HCT116 (cell line): ENCODE measurements at regions not wholly inside any gene's neighbourhood (a gene's known extent, or its start where the extent isn't known, plus 50 kb on each side); places are given as distances from the start of the nearest gene placed in this dataset.

Source experiments
- ATAC-seq: fragments of 200-7000 bp; cut with Tn5 transposase; 2 replicates; pipeline ENCODE4 v1.9.1; 2020; ENCODE audit warnings: mild to moderate bottlenecking, moderate library complexity
- BruUV-seq: library from RNA; stranded (reverse); fragments of 400-500 nt; replicated peaks from 2 replicates; lab custom pipeline; 2021; lab: Mats Ljungman, UMichigan
- CTCF ChIA-PET: fragments of 300-600 bp; sonication (Branson Sonifier 250); formaldehyde crosslinking; loops from one replicate; lab custom pipeline; 2021; ENCODE audit warnings: antibody characterized with exemption; lab: Charles Lee
- POLR2A ChIA-PET: fragments of 300-600, 350-600 bp; sonication (Branson Sonifier 250); formaldehyde crosslinking; loops from one replicate; lab custom pipeline; 2021; ENCODE audit warnings: antibody characterized with exemption; lab: Charles Lee
- RAD21 ChIA-PET, 2 experiments: fragments of 300-600 bp; sonication (Branson Sonifier 250); formaldehyde crosslinking; loops; one replicate each; lab custom pipeline; 2023; ENCODE audit warnings: low total read pairs in 2 of 2; ENCODE audit not compliant: uncharacterized antibody in 2 of 2, unreplicated experiment in 2 of 2, low non-redundant PET in 1 of 2; lab: Charles Lee
- DNase-seq: peaks from one replicate; pipeline ENCODE4 v3.0.0-alpha.2; 2010; ENCODE audit warnings: low read depth, low spot score
- H2AFZ ChIP-seq: fragments of 200-600 bp; shearing (Covaris generic), sonication (generic); 2 replicates; pipeline ENCODE4 v1.6.1; 2017; ENCODE audit warnings: low read depth, mixed run types, mixed read lengths, antibody characterized with exemption, low read length; ENCODE audit not compliant: poor library complexity, severe bottlenecking
- H3K27ac ChIP-seq: 2 replicates; pipeline ENCODE4 v1.5.1; 2012; ENCODE audit warnings: low read depth, low read length
- H3K27me3 ChIP-seq: fragments of 200-600 bp; sonication (generic); 2 replicates; pipeline ENCODE4 v1.6.1; 2016; ENCODE audit warnings: mixed run types, low read length, mixed read lengths; ENCODE audit not compliant: insufficient read depth
- H3K36me3 ChIP-seq, 2 experiments: fragments of 200-500 bp in 1 of 2; fragments of 200-600 bp in 1 of 2; sonication (Bioruptor generic) in 1 of 2; sonication (generic) in 1 of 2; 2 replicates each; pipeline versions ENCODE4 v1.5.1 to v1.6.1; 2014 to 2016; ENCODE audit warnings: low read length in 2 of 2, inconsistent platforms in 1 of 2, mixed read lengths in 1 of 2, mixed run types in 1 of 2; ENCODE audit not compliant: insufficient read depth in 2 of 2, control insufficient read depth in 1 of 2
- H3K4me1 ChIP-seq, 2 experiments: fragments of 200-600 bp in 1 of 2; sonication (generic) in 1 of 2; 2 replicates each; pipeline versions ENCODE4 v1.5.1 to v1.6.1; 2012 to 2017; ENCODE audit warnings: low read length in 2 of 2, inconsistent platforms in 1 of 2, mild to moderate bottlenecking in 1 of 2, mixed read lengths in 1 of 2, mixed run types in 1 of 2, moderate library complexity in 1 of 2; ENCODE audit not compliant: insufficient read depth in 2 of 2, control insufficient read depth in 1 of 2
- H3K4me2 ChIP-seq: fragments of 200-600 bp; sonication (generic); 2 replicates; pipeline ENCODE4 v1.6.1; 2017; ENCODE audit warnings: mixed run types, low read length, mixed read lengths
- H3K4me3 ChIP-seq, 2 experiments: fragments of 200-600 bp in 1 of 2; sonication (generic) in 1 of 2; replicated peaks in 1 of 2; 2 replicates each; pipeline ENCODE4 v1.5.1; 2011 to 2016; ENCODE audit warnings: low read length in 2 of 2, control low read depth in 1 of 2, low read depth in 1 of 2, mild to moderate bottlenecking in 1 of 2, mixed read lengths in 1 of 2, mixed run types in 1 of 2
- H3K79me2 ChIP-seq: fragments of 200-600 bp; sonication (generic); 2 replicates; pipeline ENCODE4 v1.6.1; 2017; ENCODE audit warnings: mild to moderate bottlenecking, mixed run types, low read length, moderate library complexity, mixed read lengths; ENCODE audit not compliant: insufficient read depth
- H3K9ac ChIP-seq: fragments of 200-600 bp; sonication (generic); 2 replicates; pipeline ENCODE4 v1.6.1; 2016; ENCODE audit warnings: low read length, mixed read lengths
- H3K9me2 ChIP-seq: fragments of 200-600 bp; sonication (generic), shearing (Covaris generic); 2 replicates; pipeline ENCODE4 v1.6.1; 2017; ENCODE audit warnings: mixed run types, mild to moderate bottlenecking, moderate library complexity; ENCODE audit not compliant: insufficient read depth
- H3K9me3 ChIP-seq, 2 experiments: fragments of 200-500 bp in 1 of 2; fragments of 200-600 bp in 1 of 2; sonication (Bioruptor generic) in 1 of 2; sonication (generic) in 1 of 2; 2 replicates each; pipeline ENCODE4 v1.6.1; 2014 to 2017; ENCODE audit warnings: low read length in 2 of 2, mixed read lengths in 2 of 2, inconsistent platforms in 1 of 2, low read depth in 1 of 2, mild to moderate bottlenecking in 1 of 2, mixed run types in 1 of 2, moderate library complexity in 1 of 2; ENCODE audit not compliant: control insufficient read depth in 1 of 2, insufficient read depth in 1 of 2
- H4K20me1 ChIP-seq: fragments of 200-600 bp; sonication (generic), shearing (Covaris generic); 2 replicates; pipeline ENCODE4 v1.6.1; 2017; ENCODE audit warnings: mixed run types, mild to moderate bottlenecking, moderate library complexity; ENCODE audit not compliant: insufficient read depth
- CBX3 ChIP-seq: IDR thresholded peaks from 2 replicates; pipeline ENCODE4 v1.6.1; 2012; ENCODE audit warnings: low read depth
- EZH2phosphoT487 ChIP-seq: fragments of 200-600 bp; IDR thresholded peaks from 2 replicates; pipeline ENCODE4 v1.6.1; 2018; ENCODE audit warnings: antibody characterized with exemption, borderline replicate concordance
- JUND ChIP-seq: IDR thresholded peaks from 2 replicates; pipeline ENCODE4 v1.6.1; 2012
- POLR2A ChIP-seq: IDR thresholded peaks from 2 replicates; pipeline ENCODE4 v1.7.0; 2011; ENCODE audit warnings: borderline replicate concordance; ENCODE audit not compliant: insufficient read depth, insufficient read length; ENCODE audit errors: extremely low read depth
- SIN3A ChIP-seq: IDR thresholded peaks from 2 replicates; pipeline ENCODE4 v1.6.1; 2012; ENCODE audit warnings: low read depth
- SP1 ChIP-seq: IDR thresholded peaks from 2 replicates; pipeline ENCODE4 v1.6.1; 2012; ENCODE audit warnings: low read depth
- YY1 ChIP-seq: IDR thresholded peaks from 2 replicates; pipeline ENCODE4 v1.6.1; 2011; ENCODE audit warnings: low read length, low read depth, moderate library complexity, mild to moderate bottlenecking; ENCODE audit not compliant: insufficient replicate concordance; ENCODE audit errors: extremely low read depth
- ZNF274 ChIP-seq: fragments of 200-500 bp; sonication (Bioruptor generic); IDR thresholded peaks from 2 replicates; pipeline ENCODE4 v1.6.1; 2014; ENCODE audit warnings: mild to moderate bottlenecking, low read depth, low read length, inconsistent platforms
- intact Hi-C: fragments of 100-400 bp; cut with micrococcal nuclease; formaldehyde crosslinking; loops from 2 replicates; pipeline ENCODE4 v1.10.0; 2022
- TF ChIP-seq, protein P1 (sequence below): IDR thresholded peaks from 2 replicates; pipeline ENCODE4 v1.6.1; 2011; ENCODE audit warnings: mild to moderate bottlenecking, low read length, moderate library complexity; ENCODE audit not compliant: insufficient replicate concordance; ENCODE audit errors: extremely low read depth
- TF ChIP-seq, protein P2 (sequence below): IDR thresholded peaks from 2 replicates; pipeline ENCODE4 v1.6.1; 2012
- TF ChIP-seq, protein P3 (sequence below), 3 experiments: fragments of 200-600 bp in 1 of 3; sonication (generic) in 1 of 3; IDR thresholded peaks in 2 of 3; conservative IDR thresholded peaks in 1 of 3; 2 replicates each; pipeline ENCODE4 v1.5.1; 2012 to 2017; ENCODE audit warnings: low read depth in 2 of 3, low read length in 2 of 3, antibody characterized with exemption in 1 of 3, borderline replicate concordance in 1 of 3, control low read depth in 1 of 3, mild to moderate bottlenecking in 1 of 3, mixed read lengths in 1 of 3, mixed run types in 1 of 3, moderate library complexity in 1 of 3; ENCODE audit not compliant: insufficient read depth in 1 of 3
- TF ChIP-seq, protein P4 (sequence below): IDR thresholded peaks from 2 replicates; pipeline ENCODE4 v1.6.1; 2012; ENCODE audit warnings: low read depth
- TF ChIP-seq, protein P5 (sequence below): IDR thresholded peaks from 2 replicates; pipeline ENCODE4 v1.6.1; 2012

DNA sequence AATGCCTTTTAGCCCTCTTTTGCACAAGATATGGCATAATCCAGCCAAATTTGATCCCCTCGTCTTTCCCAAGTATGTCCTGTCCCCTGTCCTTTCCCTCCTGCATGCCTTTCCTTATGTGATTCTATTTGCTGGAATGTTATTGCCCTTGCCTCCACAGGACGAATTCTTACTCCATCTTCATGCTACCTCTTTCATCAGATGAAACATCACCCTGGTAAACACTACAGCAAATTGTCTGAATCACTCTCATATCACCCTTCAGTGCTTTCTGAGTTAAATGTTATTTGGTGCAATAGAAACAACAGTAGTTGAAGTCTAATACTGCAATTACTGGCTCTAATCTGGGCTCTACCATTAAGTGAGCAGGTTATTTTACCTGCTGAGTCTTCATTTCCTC is 52.2 kb upstream of the FAT1 start:
- ATAC-seq (no peak), DNase-seq (no peak)
- Histone ChIP-seq H3K9ac (no peak overlapping the region), H3K4me1 (peaks cover 0 to 27% of the 10 kb centered on the region in 2 experiments; a peak in 3 of 4 replicates), H4K20me1 (no peaks in the 10 kb centered on the region), H3K36me3 (no peaks in the 10 kb centered on the region), H3K4me3 (no peak overlapping the region), H3K79me2 (no peaks in the 10 kb centered on the region), H3K9me3 (no peaks in the 10 kb centered on the region), H2AFZ (no peak overlapping the region), H3K4me2 (no peak overlapping the region), H3K9me2 (no peaks in the 10 kb centered on the region), H3K27me3 (no peaks in the 10 kb centered on the region), H3K27ac (no peak overlapping the region)
- CTCF ChIA-PET: no interaction called here
- TF ChIP-seq, protein P1, sequence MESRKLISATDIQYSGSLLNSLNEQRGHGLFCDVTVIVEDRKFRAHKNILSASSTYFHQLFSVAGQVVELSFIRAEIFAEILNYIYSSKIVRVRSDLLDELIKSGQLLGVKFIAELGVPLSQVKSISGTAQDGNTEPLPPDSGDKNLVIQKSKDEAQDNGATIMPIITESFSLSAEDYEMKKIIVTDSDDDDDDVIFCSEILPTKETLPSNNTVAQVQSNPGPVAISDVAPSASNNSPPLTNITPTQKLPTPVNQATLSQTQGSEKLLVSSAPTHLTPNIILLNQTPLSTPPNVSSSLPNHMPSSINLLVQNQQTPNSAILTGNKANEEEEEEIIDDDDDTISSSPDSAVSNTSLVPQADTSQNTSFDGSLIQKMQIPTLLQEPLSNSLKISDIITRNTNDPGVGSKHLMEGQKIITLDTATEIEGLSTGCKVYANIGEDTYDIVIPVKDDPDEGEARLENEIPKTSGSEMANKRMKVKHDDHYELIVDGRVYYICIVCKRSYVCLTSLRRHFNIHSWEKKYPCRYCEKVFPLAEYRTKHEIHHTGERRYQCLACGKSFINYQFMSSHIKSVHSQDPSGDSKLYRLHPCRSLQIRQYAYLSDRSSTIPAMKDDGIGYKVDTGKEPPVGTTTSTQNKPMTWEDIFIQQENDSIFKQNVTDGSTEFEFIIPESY: no peak
- TF ChIP-seq, protein P2, sequence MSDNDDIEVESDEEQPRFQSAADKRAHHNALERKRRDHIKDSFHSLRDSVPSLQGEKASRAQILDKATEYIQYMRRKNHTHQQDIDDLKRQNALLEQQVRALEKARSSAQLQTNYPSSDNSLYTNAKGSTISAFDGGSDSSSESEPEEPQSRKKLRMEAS: no peak
- TF ChIP-seq SP1 (no peak), YY1 (no peak), CBX3 (no peak), POLR2A (no peak), JUND (no peak), ZNF274 (no peak), SIN3A (no peak), EZH2phosphoT487 (no peak)
- TF ChIP-seq, protein P3, sequence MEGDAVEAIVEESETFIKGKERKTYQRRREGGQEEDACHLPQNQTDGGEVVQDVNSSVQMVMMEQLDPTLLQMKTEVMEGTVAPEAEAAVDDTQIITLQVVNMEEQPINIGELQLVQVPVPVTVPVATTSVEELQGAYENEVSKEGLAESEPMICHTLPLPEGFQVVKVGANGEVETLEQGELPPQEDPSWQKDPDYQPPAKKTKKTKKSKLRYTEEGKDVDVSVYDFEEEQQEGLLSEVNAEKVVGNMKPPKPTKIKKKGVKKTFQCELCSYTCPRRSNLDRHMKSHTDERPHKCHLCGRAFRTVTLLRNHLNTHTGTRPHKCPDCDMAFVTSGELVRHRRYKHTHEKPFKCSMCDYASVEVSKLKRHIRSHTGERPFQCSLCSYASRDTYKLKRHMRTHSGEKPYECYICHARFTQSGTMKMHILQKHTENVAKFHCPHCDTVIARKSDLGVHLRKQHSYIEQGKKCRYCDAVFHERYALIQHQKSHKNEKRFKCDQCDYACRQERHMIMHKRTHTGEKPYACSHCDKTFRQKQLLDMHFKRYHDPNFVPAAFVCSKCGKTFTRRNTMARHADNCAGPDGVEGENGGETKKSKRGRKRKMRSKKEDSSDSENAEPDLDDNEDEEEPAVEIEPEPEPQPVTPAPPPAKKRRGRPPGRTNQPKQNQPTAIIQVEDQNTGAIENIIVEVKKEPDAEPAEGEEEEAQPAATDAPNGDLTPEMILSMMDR (IDR thresholded peaks at IDR 0.05 in 2 of 3, conservative IDR thresholded peaks at IDR 0.05 in 1 of 3; ENCODE audit: borderline replicate concordance in 1 of 3, insufficient read depth in 1 of 3, low read depth in 2 of 3, low read length in 2 of 3): no peak
- TF ChIP-seq, protein P4, sequence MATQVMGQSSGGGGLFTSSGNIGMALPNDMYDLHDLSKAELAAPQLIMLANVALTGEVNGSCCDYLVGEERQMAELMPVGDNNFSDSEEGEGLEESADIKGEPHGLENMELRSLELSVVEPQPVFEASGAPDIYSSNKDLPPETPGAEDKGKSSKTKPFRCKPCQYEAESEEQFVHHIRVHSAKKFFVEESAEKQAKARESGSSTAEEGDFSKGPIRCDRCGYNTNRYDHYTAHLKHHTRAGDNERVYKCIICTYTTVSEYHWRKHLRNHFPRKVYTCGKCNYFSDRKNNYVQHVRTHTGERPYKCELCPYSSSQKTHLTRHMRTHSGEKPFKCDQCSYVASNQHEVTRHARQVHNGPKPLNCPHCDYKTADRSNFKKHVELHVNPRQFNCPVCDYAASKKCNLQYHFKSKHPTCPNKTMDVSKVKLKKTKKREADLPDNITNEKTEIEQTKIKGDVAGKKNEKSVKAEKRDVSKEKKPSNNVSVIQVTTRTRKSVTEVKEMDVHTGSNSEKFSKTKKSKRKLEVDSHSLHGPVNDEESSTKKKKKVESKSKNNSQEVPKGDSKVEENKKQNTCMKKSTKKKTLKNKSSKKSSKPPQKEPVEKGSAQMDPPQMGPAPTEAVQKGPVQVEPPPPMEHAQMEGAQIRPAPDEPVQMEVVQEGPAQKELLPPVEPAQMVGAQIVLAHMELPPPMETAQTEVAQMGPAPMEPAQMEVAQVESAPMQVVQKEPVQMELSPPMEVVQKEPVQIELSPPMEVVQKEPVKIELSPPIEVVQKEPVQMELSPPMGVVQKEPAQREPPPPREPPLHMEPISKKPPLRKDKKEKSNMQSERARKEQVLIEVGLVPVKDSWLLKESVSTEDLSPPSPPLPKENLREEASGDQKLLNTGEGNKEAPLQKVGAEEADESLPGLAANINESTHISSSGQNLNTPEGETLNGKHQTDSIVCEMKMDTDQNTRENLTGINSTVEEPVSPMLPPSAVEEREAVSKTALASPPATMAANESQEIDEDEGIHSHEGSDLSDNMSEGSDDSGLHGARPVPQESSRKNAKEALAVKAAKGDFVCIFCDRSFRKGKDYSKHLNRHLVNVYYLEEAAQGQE: no peak
- TF ChIP-seq, protein P5, sequence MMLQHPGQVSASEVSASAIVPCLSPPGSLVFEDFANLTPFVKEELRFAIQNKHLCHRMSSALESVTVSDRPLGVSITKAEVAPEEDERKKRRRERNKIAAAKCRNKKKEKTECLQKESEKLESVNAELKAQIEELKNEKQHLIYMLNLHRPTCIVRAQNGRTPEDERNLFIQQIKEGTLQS: no peak
- POLR2A ChIA-PET: no interaction called here
- RAD21 ChIA-PET: no interaction called here
- intact Hi-C loops: no loop called here
- no TSS peak for BruUV-seq
